Spleen (tissue), 11 donors: ENCODE measurements at regions not wholly inside any gene's neighbourhood (a gene's known extent, or its start where the extent isn't known, plus 50 kb on each side); places are given as distances from the start of the nearest gene placed in this dataset.

Source experiments
- DNase-seq: peaks from one replicate; pipeline ENCODE4 v3.0.0-alpha.2; 2020
- H3K27ac ChIP-seq, 8 donors: fragments of 200-600 bp; sonication (generic) in 7 of 8; 1 replicate in 4 of 8; 2 replicates in 4 of 8; pipeline versions ENCODE4 v1.5.0 to v1.8.0; 2016 to 2021; ENCODE audit warnings: inconsistent platforms in 4 of 8, mild to moderate bottlenecking in 4 of 8, moderate library complexity in 1 of 8
- H3K27me3 ChIP-seq, 7 donors: fragments of 200-600 bp; sonication (generic) in 6 of 7; replicated peaks in 1 of 7; 1 replicate in 4 of 7; 2 replicates in 3 of 7; pipeline versions ENCODE4 v1.5.0 to v1.8.0; 2016 to 2021; ENCODE audit warnings: inconsistent platforms in 3 of 7, mild to moderate bottlenecking in 1 of 7
- H3K36me3 ChIP-seq, 6 donors: fragments of 200-600 bp; sonication (generic) in 5 of 6; 1 replicate in 4 of 6; 2 replicates in 2 of 6; pipeline versions ENCODE4 v1.5.0 to v1.8.0; 2016 to 2021; ENCODE audit warnings: inconsistent platforms in 2 of 6
- H3K4me1 ChIP-seq, 6 donors: fragments of 200-600 bp; sonication (generic) in 5 of 6; 1 replicate in 3 of 6; 2 replicates in 3 of 6; pipeline versions ENCODE4 v1.5.0 to v1.8.0; 2016 to 2021; ENCODE audit warnings: inconsistent platforms in 3 of 6
- H3K4me3 ChIP-seq, 8 donors: fragments of 200-600 bp; sonication (generic) in 7 of 8; 1 replicate in 4 of 8; 2 replicates in 4 of 8; pipeline versions ENCODE4 v1.5.0 to v1.8.0; 2016 to 2021; ENCODE audit warnings: inconsistent platforms in 4 of 8, mild to moderate bottlenecking in 4 of 8, moderate library complexity in 2 of 8
- H3K9me3 ChIP-seq, 8 donors: fragments of 200-600 bp; sonication (generic) in 7 of 8; 1 replicate in 4 of 8; 2 replicates in 4 of 8; pipeline versions ENCODE4 v1.5.0 to v1.8.0; 2016 to 2021; ENCODE audit warnings: inconsistent platforms in 4 of 8
- POLR2A ChIP-seq, 3 donors: fragments of 450-650 bp; IDR thresholded peaks; one replicate each; pipeline ENCODE4 v1.5.1; 2017; ENCODE audit warnings: antibody characterized with exemption in 3 of 3, mild to moderate bottlenecking in 1 of 3
- POLR2AphosphoS5 ChIP-seq, 3 donors: sonication (generic); formaldehyde crosslinking; IDR thresholded peaks; one replicate each; pipeline ENCODE4 v1.5.1; 2017; ENCODE audit warnings: antibody characterized with exemption in 3 of 3
- WGBS, 5 donors: extraction: QIAGEN DNeasy Blood & Tissue Kit in 3 of 5; methylation state at CpG; one replicate each; pipeline versions ENCODE4 v1.1.5 to v1.1.7; 2013 to 2018; 5-methylcytosine and 5-hydroxymethylcytosine counted together
- intact Hi-C: fragments of 100-400 bp; cut with DNase I; formaldehyde crosslinking; loops from one replicate; pipeline ENCODE4 v1.15.0; 2023; ENCODE audit warnings: low total_unique reads
- TF ChIP-seq, protein P1 (sequence below), 11 experiments: fragments of 200-600 bp in 7 of 11; fragments of 450-650 bp in 4 of 11; sonication (generic) in 4 of 11; IDR thresholded peaks in 8 of 11; conservative IDR thresholded peaks in 3 of 11; 1 replicate in 7 of 11; 2 replicates in 4 of 11; pipeline versions ENCODE4 v1.4.0 to v1.8.0; 2016 to 2021; ENCODE audit warnings: antibody characterized with exemption in 11 of 11, inconsistent platforms in 4 of 11, mild to moderate bottlenecking in 1 of 11
- donor health status: healthy with polysubstance abuse.
- donor health status: DM: no; HTN: no; CAD: no; lungs with moderate emphysema.
- donor health status: DM: no; HTN: no; CAD: no.
- donor health status: Bipolar disorder and iron deficiency.
- donor health status: healthy.
- donor health status: DM: no; HTN: no; CAD: no.
- donor health status: DM: yes; HTN: yes; CAD: no.

DNA sequence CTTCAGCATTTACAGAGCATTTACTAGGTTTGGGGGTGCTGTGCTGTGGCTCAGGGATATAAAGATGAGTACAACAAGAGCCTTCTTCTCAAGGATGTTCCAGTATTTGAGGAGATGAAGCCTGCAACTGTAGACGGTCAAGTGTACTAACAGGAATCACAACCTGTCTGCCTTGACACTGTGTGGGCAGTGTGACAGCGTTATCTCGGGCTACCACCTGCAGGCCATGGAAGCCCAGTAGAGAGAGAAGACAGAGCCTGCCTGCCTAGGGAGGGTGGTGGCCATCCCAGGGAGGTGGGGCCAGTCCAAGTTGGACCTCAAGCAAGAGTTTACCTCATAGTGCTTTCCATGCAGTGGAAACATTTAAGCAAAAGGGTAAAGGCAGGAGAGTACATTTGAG lies 215.1 kb upstream of the ASIC2 start:
- intact Hi-C loops: no loop called here
- peaks cover 0 to 14% (median 6%) of the 10 kb centered on the region in 6 donors for H3K4me1 ChIP-seq
- H3K4me3 ChIP-seq: no peak overlapping the region
- 75 to 87% (median 86%) methylated on average over 3 of the region's 3 CpGs for WGBS, 5 donors
- TF ChIP-seq, protein P1, sequence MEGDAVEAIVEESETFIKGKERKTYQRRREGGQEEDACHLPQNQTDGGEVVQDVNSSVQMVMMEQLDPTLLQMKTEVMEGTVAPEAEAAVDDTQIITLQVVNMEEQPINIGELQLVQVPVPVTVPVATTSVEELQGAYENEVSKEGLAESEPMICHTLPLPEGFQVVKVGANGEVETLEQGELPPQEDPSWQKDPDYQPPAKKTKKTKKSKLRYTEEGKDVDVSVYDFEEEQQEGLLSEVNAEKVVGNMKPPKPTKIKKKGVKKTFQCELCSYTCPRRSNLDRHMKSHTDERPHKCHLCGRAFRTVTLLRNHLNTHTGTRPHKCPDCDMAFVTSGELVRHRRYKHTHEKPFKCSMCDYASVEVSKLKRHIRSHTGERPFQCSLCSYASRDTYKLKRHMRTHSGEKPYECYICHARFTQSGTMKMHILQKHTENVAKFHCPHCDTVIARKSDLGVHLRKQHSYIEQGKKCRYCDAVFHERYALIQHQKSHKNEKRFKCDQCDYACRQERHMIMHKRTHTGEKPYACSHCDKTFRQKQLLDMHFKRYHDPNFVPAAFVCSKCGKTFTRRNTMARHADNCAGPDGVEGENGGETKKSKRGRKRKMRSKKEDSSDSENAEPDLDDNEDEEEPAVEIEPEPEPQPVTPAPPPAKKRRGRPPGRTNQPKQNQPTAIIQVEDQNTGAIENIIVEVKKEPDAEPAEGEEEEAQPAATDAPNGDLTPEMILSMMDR (IDR thresholded peaks at IDR 0.05 in 8 of 11, conservative IDR thresholded peaks at IDR 0.05 in 3 of 11): no peak
- no peak for TF ChIP-seq POLR2A (IDR thresholded peaks at IDR 0.05)
- peaks cover 0 to 43% (median 0%) of the 10 kb centered on the region in 7 donors for H3K27me3 ChIP-seq
- H3K27ac ChIP-seq: no peak overlapping the region
- peaks cover 0 to 3% (median 0%) of the 10 kb centered on the region in 8 donors for H3K9me3 ChIP-seq
- H3K36me3 ChIP-seq: no peaks in the 10 kb centered on the region
- no peak for DNase-seq

DNA sequence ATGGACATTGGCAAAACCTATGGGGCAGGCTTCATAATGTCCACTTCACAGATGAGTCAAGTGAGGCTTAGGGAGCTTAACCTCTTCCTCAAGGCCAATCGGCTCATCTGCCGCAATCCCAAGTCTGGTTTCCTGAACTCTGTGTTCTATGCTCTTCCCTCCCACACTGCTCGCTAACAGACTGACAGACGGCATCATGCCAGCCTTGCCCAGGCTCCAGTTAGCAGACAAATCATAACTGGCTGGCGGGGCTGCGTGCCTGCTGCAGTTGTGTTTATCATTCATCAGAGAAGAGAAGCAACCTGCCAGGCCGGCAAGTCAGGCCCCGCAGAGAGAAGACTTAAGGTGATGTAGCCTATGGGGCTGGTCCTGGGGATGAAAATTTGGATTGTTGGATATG lies 216.2 kb upstream of the ASIC2 start:
- WGBS, 5 donors: 69 to 86% (median 85%) methylated on average over 8 of the region's 8 CpGs
- Histone ChIP-seq H3K27ac (no peak overlapping the region), H3K4me1 (peaks cover 0 to 14% (median 6%) of the 10 kb centered on the region in 6 donors), H3K9me3 (peaks cover 0 to 5% (median 0%) of the 10 kb centered on the region in 8 donors), H3K36me3 (no peaks in the 10 kb centered on the region), H3K4me3 (no peak overlapping the region), H3K27me3 (peaks cover 0 to 40% (median 0%) of the 10 kb centered on the region in 7 donors)
- intact Hi-C loops: no loop called here
- TF ChIP-seq, protein P1 (IDR thresholded peaks at IDR 0.05 in 8 of 11, conservative IDR thresholded peaks at IDR 0.05 in 3 of 11): no peak
- TF ChIP-seq POLR2AphosphoS5 (IDR thresholded peaks at IDR 0.05) (no peak), POLR2A (IDR thresholded peaks at IDR 0.05) (no peak)
- no peak for DNase-seq

DNA sequence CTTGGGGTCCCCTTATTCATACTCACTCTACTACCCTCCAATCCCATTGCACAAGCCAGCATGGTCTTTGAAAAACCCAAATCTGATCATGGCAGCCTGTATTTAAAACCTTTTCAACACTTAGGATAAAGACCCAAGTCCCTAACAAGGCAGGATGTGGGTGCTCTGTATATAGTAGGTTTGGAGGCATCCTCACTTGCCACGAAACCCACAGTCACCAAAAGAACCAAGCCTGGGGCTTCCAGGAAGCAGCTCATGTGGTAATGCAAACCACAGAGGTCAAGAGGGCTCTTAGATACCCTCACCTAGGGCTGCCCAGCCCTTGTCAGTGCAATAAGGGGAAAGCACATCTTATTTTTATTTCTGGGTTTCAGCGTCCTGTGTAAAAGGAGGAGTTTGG lies 218.6 kb upstream of the ASIC2 start:
- Histone ChIP-seq H3K4me3 (no peak overlapping the region), H3K27me3 (peaks cover 0 to 20% (median 0%) of the 10 kb centered on the region in 7 donors), H3K27ac (no peak overlapping the region), H3K9me3 (peaks cover 0 to 5% (median 0%) of the 10 kb centered on the region in 8 donors), H3K36me3 (no peaks in the 10 kb centered on the region), H3K4me1 (peaks cover 0 to 10% (median 3%) of the 10 kb centered on the region in 6 donors)
- intact Hi-C loops: no loop called here
- WGBS, 5 donors: 41 to 56% (median 53%) methylated on average over 2 of the region's 2 CpGs
- DNase-seq: no peak
- TF ChIP-seq, protein P1 (IDR thresholded peaks at IDR 0.05 in 8 of 11, conservative IDR thresholded peaks at IDR 0.05 in 3 of 11): no peak
- TF ChIP-seq POLR2AphosphoS5 (IDR thresholded peaks at IDR 0.05) (no peak), POLR2A (IDR thresholded peaks at IDR 0.05) (no peak)

DNA sequence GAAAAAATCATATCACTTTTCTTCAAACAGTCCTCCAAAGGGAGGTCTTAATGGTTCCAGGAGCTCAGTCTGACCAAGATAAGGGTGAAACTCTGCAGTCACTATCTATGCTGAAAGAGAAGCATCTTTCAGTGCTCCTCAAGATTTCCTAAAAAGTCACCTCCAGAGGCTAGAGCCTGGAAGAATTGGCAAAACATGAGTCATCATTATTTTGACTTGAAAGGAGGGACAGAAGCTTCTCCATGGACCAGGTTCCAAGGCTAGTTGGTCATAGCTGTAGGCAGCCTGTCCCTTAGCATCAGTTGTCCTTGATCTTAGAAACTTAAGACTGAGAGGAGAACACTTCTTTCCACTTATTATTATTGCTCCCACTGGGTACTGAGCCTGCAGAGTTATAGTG lies 219.0 kb upstream of the ASIC2 start:
- Histone ChIP-seq H3K27ac (no peak overlapping the region), H3K9me3 (peaks cover 0 to 5% (median 0%) of the 10 kb centered on the region in 8 donors), H3K27me3 (peaks cover 0 to 18% (median 0%) of the 10 kb centered on the region in 7 donors), H3K4me3 (no peak overlapping the region), H3K36me3 (no peaks in the 10 kb centered on the region), H3K4me1 (peaks cover 0 to 6% (median 1%) of the 10 kb centered on the region in 6 donors)
- intact Hi-C loops: no loop called here
- no peak for DNase-seq
- TF ChIP-seq, protein P1 (IDR thresholded peaks at IDR 0.05 in 8 of 11, conservative IDR thresholded peaks at IDR 0.05 in 3 of 11): no peak
- TF ChIP-seq POLR2AphosphoS5 (IDR thresholded peaks at IDR 0.05) (no peak), POLR2A (IDR thresholded peaks at IDR 0.05) (no peak)
